Lower leg skin (tissue), 3 donors: ENCODE measurements at regions not wholly inside any gene's neighbourhood (a gene's known extent, or its start where the extent isn't known, plus 50 kb on each side); places are given as distances from the start of the nearest gene placed in this dataset.

Experiments
- CTCF ChIP-seq, 3 donors: fragments of 450-650 bp; IDR thresholded peaks; one replicate each; pipeline ENCODE4 v1.5.1; 2016; ENCODE audit warnings: antibody characterized with exemption in 3 of 3, mild to moderate bottlenecking in 3 of 3, moderate library complexity in 2 of 3
- POLR2A ChIP-seq, 2 donors: fragments of 450-650 bp; IDR thresholded peaks; one replicate each; pipeline ENCODE4 v1.6.1; 2016 to 2017; ENCODE audit warnings: antibody characterized with exemption in 2 of 2, mild to moderate bottlenecking in 1 of 2, moderate library complexity in 1 of 2

DNA sequence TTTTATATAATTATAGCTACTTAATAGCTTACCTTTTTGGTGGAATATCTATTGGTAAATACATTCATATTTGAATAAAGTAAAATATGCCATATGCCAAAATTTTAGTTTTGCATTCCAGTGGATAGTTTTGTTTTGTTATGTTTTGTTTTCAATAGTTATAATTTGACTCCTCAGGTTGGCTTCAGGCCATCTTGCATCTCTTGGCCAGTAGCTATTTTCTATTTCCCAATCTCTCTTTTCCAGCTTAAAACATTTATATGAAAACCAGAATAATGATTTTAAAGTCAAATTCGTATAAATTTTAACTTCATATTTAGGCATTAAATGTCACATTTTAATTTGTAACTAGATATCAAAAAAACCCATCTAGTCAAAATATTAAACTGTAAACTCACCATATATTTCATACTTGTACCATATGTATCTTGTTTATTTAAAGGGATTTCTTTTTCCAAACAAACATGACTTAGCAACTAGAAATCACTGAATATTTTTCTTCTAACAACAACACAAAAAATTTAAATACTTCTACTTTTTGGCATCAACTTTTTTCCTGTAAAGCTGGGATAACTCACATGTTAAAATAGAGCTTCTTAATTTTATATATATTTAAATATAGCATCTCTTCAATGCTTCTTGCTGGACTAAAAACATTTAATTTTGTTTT, 1209.6 kb downstream of the PCDH7 start:
- TF ChIP-seq CTCF (IDR thresholded peaks at IDR 0.05) (no peak), POLR2A (IDR thresholded peaks at IDR 0.05) (no peak)
